HG03354 (cell line): ENCODE measurements at regions not wholly inside any gene's neighbourhood (a gene's known extent, or its start where the extent isn't known, plus 50 kb on each side); places are given as distances from the start of the nearest gene placed in this dataset.

Source experiments
- ATAC-seq: cut with Tn5 transposase; IDR thresholded peaks from one replicate; pipeline ENCODE4 v1.9.1; 2021; ENCODE audit warnings: mild to moderate bottlenecking; ENCODE audit not compliant: unreplicated experiment, poor library complexity, severe bottlenecking

DNA sequence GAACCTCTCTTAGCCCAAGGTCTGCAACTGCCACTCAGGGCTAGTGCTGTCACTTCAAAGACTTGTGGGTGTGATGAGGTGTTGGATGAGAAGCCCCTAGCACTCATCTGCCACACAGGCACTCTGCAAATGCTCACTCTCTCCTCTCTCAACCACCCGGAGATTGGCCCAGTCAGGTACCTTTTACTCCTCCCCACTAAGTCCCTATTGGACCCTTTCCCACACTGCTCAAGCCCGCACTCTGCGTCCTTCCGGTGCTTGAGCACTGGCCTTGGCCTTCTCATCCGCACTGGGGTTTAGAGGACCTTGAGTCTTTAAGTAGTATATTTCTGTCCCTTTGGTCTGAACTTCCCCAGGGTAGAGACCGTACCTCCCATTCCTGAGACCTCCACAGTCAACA, 308.0 kb downstream of the NXPE2 start:
- no peak for ATAC-seq

DNA sequence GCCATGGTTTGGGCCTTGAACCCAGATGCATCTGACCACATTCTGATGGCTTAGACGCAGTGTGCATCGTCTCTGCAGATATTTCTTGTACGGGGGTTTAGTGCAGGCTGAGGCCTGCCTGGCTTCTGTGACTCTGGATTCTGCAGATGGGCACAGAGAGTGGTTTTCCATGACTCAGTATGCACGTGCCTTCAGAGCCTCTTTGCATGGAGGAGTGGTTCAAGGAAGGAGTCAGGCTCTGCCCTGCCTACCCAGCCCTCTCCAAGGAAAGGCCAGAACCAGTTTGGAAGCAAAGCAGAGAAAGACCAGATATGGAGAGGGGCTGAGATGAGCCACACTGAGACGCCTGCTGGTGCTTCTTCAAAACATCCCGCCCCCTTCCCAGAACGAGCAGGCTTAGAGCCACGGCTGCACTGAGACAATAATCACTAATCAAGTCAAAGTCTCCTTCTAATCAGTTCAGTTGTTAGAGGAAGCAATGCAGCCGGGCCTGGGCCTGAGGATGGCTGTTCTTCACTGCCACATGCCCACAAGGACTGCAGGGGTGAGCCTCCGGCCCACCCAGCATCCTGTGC, 308.9 kb downstream of the NXPE2 start:
- no peak for ATAC-seq

DNA sequence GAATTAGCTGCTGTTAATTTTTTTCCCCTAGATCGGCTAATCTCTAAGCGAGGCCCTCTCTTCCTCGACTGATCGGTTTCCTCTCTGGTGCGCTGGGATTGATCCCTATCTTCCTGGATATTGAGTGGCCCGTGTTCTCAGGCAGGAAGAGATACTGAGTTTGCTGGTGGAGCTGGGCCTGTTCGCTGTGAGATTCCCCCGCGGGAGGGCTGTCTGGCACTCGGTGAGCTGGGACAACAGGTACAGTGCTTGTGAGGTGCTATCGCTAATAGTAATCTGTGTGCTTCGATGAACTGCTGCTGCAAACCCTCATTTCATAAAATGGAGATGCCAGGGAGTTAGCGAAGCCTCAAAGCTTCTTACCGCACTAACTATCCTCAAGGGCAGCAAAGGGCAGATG, 310.3 kb downstream of the NXPE2 start:
- ATAC-seq = no peak

DNA sequence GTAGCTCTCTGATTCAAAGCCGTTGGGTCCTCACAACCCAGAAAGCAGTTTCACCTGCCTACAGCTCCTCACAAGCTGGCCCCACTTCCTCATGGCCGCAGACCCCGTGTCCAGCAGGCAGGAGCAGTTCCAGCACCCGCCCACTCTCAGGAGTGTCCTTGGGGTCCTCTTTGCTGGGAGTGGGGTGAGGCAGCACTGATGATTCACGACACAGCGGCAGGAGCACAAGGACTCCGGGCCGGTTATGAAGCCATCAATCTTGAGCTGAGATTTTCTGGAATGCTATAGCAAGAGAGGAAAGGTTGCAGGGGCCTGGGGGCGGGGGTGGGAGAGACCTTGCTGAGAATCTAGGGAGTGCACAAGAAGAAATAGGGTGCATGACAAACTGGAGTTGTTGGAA, 311.2 kb downstream of the NXPE2 start:
- ATAC-seq = no peak

DNA sequence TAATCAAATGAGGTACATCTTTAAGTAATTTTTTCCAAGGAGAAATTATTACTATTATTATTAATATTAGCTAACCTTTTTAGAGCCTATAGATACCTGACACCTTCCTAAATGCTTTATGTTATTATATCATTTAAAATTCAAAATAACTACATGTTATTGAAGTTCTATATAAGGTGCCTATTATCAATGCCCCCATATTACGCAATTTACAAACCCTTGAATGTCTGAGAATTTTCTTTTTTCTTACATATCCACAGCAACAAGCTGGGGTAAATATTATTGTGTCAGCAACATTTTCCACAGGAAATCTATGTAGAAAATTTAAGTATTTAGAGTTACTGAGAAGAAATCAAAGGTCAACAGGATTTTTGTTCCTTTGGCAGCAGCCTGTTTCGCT, 327.3 kb downstream of the NXPE2 start:
- no peak for ATAC-seq

DNA sequence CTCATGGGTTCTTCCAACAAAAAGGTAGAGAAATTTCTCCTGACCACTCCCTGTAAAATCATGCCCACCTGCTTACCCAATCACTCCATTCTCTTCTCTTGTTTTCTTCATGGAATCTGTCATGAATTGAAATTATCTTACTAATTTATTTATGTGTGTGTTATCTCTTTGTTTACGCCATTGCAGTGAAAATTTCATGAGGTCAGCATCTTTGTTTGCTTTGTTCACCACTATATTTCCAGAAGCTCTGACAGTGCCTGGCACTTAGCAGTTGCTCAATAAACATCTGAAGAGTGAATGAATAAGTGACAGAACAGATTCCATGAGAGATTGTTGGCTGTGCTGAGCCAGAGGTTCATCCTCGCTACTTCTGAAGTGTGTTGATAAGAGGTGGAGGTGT, 329.5 kb downstream of the NXPE2 start:
- ATAC-seq = no peak

DNA sequence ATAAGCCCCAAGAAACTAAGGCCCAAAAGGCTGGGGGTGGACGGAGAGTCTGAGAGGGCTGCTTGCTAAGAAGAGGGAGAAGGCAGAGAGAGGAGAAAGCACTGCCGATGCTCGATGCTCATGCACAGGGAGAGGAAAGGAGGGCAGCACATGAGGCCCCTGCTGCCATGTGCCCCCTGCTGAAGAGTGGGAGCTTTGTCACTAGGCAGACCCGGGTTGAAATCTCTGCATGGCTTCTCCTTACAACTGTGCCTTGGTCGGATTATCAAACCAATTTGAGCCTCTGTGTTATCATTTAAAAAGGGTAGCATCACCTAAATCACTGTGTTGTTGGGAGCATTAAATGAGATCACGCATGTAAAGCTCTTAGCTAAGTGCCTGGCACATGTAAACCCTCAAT, 330.5 kb downstream of the NXPE2 start:
- no peak for ATAC-seq

DNA sequence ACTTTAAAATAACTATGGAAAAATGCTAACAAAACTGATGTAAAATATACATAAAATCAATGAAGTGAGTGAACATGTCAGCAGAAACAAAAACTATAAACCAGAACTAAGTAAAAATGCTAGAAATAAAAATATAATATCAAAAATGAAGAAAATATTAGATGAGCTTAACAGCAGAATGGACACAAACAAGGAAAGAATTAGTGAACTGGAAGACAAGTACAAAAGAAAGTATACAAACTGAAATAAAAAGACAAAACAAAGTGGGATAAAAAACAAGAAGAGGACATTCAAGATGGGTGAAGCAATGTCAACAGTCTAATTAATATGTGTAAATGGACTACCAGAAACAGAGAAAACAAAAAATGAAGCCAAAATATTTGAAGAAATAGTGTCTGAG, 339.2 kb downstream of the NXPE2 start:
- ATAC-seq = no peak

DNA sequence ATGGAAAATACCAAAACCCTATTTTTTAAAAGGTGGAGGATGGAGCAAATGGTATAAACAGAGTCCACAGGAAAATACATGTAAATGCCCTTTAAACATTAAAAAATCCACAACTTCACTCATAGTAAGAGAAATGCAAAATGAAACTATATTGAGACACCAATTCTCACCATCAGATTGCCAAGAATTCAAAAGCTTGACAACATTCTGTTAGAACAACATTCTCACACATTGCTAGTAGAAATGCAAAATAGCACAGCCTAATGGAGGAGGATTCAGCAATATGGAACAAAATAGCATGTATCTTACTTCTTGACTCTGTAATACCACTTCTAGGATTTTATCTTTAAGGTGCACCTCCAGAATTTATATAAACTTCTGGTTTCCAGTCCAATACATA, 351.8 kb downstream of the NXPE2 start:
- no peak for ATAC-seq

DNA sequence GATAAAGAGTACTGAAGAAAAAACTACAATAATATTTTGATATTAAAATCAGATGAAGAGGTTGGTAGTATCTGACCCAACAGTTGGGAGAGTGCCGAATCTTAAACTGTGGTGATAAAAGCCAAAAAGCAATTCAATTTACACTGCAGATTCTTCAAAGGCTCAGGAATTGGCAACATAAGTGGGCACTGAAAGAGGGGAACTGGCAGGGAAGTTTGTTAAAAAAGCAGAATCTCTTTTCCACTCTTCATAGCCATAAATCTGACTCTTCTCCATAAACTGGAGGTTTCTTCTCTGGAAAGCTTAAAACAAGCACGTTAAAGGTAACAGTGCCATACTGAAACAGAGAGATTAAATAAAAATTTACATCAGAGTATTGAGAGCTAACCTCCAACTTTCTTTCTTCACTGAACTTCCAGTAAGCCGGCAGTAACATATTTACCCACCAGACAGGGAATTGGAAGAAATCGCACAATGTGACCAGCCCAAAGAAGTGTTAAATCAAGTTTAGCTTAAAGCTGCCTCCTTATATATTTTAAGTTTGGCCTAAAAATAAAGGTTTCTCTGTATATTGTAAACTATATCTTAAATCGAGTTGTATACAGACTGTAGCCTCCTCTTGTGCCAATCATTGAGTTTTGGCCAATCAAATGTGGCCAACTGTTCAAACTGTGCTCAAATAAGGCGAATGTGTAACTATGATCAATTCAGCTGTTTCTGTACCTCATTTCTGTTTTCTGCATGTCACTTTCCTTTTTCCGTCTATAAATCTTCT, 358.3 kb downstream of the NXPE2 start:
- no peak for ATAC-seq

DNA sequence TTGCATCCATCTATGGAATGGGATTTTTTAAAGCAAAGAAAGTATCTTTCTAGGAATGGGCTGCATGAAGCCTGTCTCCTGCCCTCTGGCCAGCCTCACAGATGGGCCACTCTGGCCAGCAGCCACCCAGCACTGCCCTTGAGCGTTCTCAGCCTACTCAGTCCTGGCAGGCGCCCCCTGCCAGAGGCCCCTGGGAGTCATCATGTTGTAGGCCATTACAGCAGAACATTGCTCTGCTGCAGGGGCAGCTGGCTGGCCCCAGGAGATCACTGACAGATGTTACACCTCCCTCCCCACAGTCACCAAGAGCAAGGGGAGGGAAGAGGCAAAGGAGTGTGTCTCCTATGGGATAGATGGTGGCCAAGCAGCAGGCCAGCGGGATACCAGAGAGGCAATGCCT, 363.7 kb downstream of the NXPE2 start:
- no peak for ATAC-seq

DNA sequence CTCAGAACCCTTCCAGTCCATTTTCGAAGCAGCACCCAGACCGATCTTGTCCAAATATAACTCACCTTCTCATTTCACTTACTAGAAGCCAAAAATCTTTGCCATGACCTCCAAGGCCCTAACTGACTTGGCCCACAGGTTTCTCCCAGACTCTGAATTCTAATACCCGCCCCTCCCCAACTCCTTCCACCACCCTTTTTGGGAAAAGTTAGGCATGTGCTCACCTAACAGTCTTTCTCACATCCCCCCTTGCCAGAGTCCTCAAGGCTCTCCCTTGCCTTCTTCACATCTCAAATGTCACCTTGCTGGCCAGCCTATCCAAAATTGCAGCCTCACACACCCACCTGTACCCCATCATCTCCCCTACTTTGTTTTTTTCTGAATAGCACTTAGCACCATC, 369.3 kb downstream of the NXPE2 start:
- ATAC-seq = no peak

DNA sequence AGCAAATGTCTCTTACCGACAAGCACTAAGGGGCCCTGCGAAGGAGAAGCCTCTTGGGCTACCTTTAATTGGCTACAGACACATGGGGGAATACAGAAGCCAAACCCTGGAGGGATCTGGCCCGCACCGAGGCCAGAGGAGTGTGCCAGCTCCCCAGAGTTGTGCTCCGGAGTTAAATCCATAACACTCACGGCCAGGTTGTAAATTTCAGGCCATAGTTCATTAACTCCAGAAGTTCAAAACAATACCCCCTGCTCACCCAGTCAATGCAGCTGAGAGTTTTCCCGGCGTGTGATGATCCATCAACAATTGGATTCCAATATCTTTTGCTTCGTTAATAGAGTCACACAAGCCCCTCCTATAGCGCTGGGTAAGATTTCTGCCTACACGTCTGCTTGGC, 371.5 kb downstream of the NXPE2 start:
- no peak for ATAC-seq

DNA sequence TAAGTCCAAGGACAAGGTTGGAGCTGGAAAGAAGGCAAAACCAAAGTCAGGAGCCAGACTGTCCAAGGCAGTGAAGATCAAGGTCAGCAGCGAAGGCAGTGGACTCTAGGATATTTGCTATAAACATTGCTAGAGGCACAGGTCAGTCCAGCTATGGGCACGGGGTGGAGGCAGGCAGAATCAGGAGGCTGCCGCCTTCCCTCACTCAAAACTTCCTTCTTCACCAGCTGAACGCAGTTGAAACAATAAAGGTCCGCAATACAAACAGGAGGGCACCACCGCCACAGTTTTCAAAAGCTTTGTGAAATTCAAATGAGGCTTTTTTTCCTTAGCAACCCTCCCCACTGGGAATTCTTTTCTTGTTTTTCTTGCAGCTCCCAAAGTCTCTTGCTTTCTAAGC, 372.4 kb downstream of the NXPE2 start:
- no peak for ATAC-seq

DNA sequence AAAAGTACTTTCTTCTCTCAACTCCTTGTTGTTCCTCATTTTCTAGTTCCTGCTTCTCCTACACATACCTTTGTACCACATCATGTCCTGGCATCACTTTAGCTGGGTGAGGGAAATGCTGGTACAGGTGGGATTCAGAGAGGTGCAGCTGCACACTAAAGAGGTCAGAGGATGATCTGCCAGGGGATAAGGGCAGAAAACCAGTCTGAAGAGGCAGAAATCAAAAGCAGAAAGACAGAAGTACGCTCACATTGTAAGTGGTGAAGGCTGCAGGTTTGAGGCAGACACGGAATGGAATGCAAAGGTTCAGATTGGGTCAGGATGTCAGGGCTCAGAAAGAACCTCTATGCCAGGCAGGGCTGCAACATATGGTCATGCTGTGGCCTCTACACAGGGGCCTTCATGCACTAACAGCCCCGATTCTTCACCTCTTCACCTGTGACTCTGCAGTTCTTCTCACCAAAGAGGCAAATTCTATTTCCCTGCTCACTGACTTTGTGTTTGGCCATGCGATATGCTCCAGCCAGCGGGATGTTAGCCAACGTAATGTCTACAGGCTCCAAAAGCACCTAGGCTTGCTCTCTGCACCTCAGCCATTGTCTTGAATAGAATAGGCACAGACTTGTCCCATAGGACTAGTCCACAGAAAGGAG, 373.7 kb downstream of the NXPE2 start:
- ATAC-seq = no peak

DNA sequence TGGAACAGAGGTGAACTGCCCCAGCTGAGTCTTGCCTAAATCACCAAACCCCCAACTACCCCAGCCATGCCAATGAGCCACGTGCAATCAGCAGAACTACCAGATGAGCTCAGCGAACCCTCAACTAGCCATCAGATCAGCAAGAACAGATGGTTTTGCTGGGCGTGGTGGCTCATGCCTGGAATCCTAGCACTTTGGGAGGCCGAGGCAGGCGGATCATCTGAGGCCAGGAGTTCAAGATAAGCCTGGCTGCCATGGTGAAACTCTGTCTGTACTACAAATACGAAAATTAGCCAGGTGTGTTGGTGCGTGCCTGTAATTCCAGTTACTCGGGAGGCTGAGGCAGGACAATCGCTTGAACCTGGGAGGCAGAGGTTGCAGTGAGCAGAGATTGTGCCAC, 374.3 kb downstream of the NXPE2 start:
- ATAC-seq = no peak

DNA sequence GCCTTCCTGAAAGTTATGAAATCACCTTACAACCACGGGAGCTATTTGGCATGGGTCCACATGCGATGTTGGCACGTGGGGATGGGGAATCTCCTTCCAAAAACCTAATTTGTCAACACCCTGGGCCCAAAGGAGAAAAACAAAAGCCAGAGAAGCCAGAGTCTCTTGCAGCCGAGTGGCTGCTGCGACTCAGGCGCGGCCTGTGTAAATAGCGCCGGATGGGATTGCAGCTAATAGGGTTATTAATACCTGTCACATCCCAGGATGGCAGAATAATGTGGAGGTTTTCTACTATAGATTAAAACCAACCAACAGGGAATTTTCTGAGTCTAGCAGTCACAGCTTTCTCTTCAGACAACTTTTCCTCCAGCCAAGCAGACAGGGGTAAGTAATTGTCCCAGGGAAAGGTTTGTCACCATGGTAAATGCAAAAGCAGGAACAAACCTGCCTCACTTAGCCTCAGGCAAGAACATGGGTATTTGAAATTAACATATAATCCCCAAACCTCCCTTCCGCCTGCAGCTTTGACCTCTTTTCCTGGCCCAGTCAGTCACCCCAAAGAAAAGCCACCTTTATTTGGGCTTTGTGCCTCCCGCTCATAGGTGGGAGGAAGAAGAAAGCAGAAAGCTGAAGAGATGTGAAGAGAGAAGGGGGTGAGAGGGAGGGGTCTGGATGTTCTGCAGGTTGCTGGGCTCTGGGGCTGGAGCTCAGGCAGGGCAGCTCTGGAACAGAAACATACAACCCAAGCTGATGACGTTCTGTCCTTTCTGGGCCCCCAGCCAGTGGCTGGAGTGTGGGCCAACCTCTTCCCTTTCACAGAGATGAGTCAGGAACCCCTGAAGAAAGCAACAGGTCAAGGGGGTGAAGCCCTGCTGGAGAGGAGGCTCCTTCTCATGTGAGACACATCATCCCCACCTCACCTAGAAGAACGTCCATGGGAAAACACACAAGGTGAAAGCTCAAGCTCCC, 376.5 kb downstream of the NXPE2 start:
- no peak for ATAC-seq

DNA sequence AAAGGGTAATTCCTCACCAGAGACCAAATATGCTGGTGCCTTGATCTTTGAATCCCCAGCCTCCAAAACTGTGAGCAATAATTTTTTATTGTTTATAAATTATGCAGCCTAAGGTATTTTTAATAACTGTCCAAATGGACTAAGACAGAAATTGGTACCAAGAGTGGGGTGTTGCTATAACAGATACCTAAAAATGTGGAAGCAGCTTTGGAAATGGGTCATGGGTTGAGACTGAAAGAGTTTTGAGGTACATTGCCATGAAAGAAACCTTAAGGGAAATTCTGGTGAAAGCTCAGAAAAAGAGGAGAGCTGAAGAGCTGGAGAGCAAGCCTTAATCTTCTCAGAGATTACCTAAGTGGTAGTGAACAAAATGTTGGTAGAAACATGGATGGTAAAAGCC, 378.2 kb downstream of the NXPE2 start:
- ATAC-seq = no peak

DNA sequence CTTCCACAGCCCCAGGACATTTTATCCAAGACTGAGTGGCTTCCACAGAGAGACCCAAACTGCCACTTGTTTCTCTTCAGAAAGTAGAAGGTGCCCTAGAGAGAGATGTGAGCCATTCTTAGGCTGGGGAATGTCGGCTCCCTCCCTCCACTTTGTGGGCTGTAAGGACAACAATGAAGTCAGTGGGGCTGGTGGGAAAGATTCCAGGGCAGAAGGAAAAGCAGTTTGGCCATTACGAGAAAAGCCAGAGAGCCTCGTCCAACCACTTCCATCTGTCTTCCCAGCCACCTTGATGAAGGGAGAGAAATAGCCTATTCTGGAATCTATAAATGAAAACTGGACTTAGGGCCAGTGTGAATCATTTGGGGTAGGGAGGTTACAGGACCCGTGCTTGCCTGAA, 382.5 kb downstream of the NXPE2 start:
- ATAC-seq = no peak

DNA sequence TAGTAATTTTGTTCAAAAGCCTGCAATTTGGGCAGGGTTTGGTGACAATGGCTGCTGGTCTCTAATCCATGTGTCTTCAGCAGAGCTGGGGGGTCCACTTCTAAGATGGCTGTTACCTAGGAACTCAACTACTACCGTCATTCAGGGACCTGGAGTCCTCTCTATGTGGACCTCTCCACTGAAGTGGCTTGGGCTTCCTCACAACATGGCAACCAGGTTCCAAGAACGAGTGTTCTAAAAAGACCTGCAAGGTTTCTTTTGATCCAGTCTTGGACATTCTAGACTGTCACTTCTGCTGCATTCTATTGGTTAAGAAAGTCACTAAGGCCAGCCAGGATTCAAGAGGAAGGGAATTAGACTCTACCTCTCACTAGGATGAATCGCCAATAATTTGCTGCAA, 387.0 kb downstream of the NXPE2 start:
- ATAC-seq = no peak
